NCI-H2171 (cell line): ENCODE measurements at regions not wholly inside any gene's neighbourhood (a gene's known extent, or its start where the extent isn't known, plus 50 kb on each side); places are given as distances from the start of the nearest gene placed in this dataset.
A peak's percentile ranks its signal among the peaks of the same experiment; 100 is the strongest.
"Not testable (repeated sequence)": the region's sequence is repeated elsewhere in the genome, so short reads cannot be mapped to it uniquely, and the experiment has no call there.

Experiments
- DNase-seq: peaks from one replicate; lab custom pipeline; 2025; lab: John Stamatoyannopoulos, UW

GRCh38 chr1:88541596-88541995 lies 142.5 kb upstream of the PKN2 start:
- no peak for DNase-seq

GRCh38 chr1:88544195-88544594 lies 139.9 kb upstream of the PKN2 start:
- no peak for DNase-seq

GRCh38 chr1:88549536-88549935 lies 134.5 kb upstream of the PKN2 start:
- DNase-seq: no peak

- no peak for DNase-seq
Observed at GRCh38 chr1:88552226-88552625, 131.8 kb upstream of the PKN2 start.

- DNase-seq: no peak
Observed at GRCh38 chr1:88557014-88557413, 127.1 kb upstream of the PKN2 start.

GRCh38 chr1:88560621-88561020 lies 123.5 kb upstream of the PKN2 start:
- DNase-seq: no peak

GRCh38 chr1:88562991-88563390 lies 121.1 kb upstream of the PKN2 start:
- DNase-seq: no peak

- no peak for DNase-seq
Observed at GRCh38 chr1:88566615-88567387, 117.3 kb upstream of the PKN2 start.

- DNase-seq: no peak
Observed at GRCh38 chr1:88571506-88571905, 112.6 kb upstream of the PKN2 start.

- no peak for DNase-seq
Observed at GRCh38 chr1:88579598-88579997, 104.5 kb upstream of the PKN2 start.

- DNase-seq: no peak
Observed at GRCh38 chr1:88581703-88582102, 102.4 kb upstream of the PKN2 start.

GRCh38 chr1:88593358-88593757 lies 90.7 kb upstream of the PKN2 start:
- no peak for DNase-seq

- DNase-seq: no peak
Observed at GRCh38 chr1:88595355-88596002, 88.6 kb upstream of the PKN2 start.

- DNase-seq: not testable (repeated sequence)
Observed at GRCh38 chr1:88597973-88598372, 86.1 kb upstream of the PKN2 start.

- peak; percentile 11 for DNase-seq
Observed at GRCh38 chr1:88608139-88608943, 75.7 kb upstream of the PKN2 start.

- no peak for DNase-seq
Observed at GRCh38 chr1:88609051-88609450, 75.0 kb upstream of the PKN2 start.

- no peak for DNase-seq
Observed at GRCh38 chr1:88610687-88611086, 73.4 kb upstream of the PKN2 start.

GRCh38 chr1:88612292-88612691 lies 71.8 kb upstream of the PKN2 start:
- no peak for DNase-seq

- no peak for DNase-seq
Observed at GRCh38 chr1:88612773-88613172, 71.3 kb upstream of the PKN2 start.

GRCh38 chr1:88618331-88618730 lies 65.7 kb upstream of the PKN2 start:
- DNase-seq: no peak

GRCh38 chr1:88623101-88623500 lies 61.0 kb upstream of the PKN2 start:
- not testable (repeated sequence) for DNase-seq
